MCF 10A (cell line): ENCODE measurements at regions not wholly inside any gene's neighbourhood (a gene's known extent, or its start where the extent isn't known, plus 50 kb on each side); places are given as distances from the start of the nearest gene placed in this dataset.
"Not testable (repeated sequence)": the region's sequence is repeated elsewhere in the genome, so short reads cannot be mapped to it uniquely, and the experiment has no call there.

ENCODE experiments used
- BruUV-seq: library from RNA; stranded (reverse); fragments of 400-500 nt; replicated peaks from 2 replicates; lab custom pipeline; 2021; lab: Mats Ljungman, UMichigan
- CTCF ChIA-PET: fragments of 300-600 bp; sonication (Branson Sonifier 250); formaldehyde crosslinking; extraction: SDS; loops from one replicate; lab custom pipeline; 2021; ENCODE audit warnings: antibody characterized with exemption, inconsistent platforms; lab: Yijun Ruan, JAX
- POLR2A ChIA-PET: fragments of 300-600, 350-650 bp; sonication (Branson Sonifier 250); formaldehyde crosslinking; extraction: SDS; loops from one replicate; lab custom pipeline; 2020; ENCODE audit warnings: antibody characterized with exemption, inconsistent platforms; lab: Yijun Ruan, JAX
- DNase-seq: peaks from one replicate; pipeline ENCODE4 v3.0.0-alpha.2; 2018; ENCODE audit not compliant: unreplicated experiment
- H3K27ac Mint-ChIP-seq: one replicate; pipeline ENCODE4 v1.8.0; 2022; ENCODE audit warnings: mild to moderate bottlenecking, low read depth, mixed read lengths; ENCODE audit not compliant: unreplicated experiment
- H3K27me3 Mint-ChIP-seq: one replicate; pipeline ENCODE4 v1.8.0; 2022; ENCODE audit warnings: mixed read lengths; ENCODE audit not compliant: insufficient read depth, unreplicated experiment
- H3K36me3 Mint-ChIP-seq: one replicate; pipeline ENCODE4 v1.8.0; 2022; ENCODE audit warnings: mild to moderate bottlenecking, moderate library complexity, mixed read lengths; ENCODE audit not compliant: insufficient read depth, unreplicated experiment
- H3K4me1 Mint-ChIP-seq: one replicate; pipeline ENCODE4 v1.8.0; 2022; ENCODE audit warnings: mixed read lengths; ENCODE audit not compliant: insufficient read depth, unreplicated experiment
- H3K4me3 Mint-ChIP-seq: one replicate; pipeline ENCODE4 v1.8.0; 2022; ENCODE audit warnings: mild to moderate bottlenecking, moderate library complexity, mixed read lengths; ENCODE audit not compliant: unreplicated experiment
- H3K9me3 Mint-ChIP-seq: one replicate; pipeline ENCODE4 v1.8.0; 2022; ENCODE audit warnings: mixed read lengths; ENCODE audit not compliant: unreplicated experiment
- intact Hi-C: fragments of 100-400 bp; cut with micrococcal nuclease; formaldehyde crosslinking; loops from 2 replicates; pipeline ENCODE4 v1.14.1; 2022
- TF ChIP-seq, protein P1 (sequence below): fragments of 200-600 bp; IDR thresholded peaks from one replicate; pipeline ENCODE4 v1.8.0; 2022; ENCODE audit warnings: antibody characterized with exemption, mild to moderate bottlenecking; ENCODE audit not compliant: unreplicated experiment

DNA sequence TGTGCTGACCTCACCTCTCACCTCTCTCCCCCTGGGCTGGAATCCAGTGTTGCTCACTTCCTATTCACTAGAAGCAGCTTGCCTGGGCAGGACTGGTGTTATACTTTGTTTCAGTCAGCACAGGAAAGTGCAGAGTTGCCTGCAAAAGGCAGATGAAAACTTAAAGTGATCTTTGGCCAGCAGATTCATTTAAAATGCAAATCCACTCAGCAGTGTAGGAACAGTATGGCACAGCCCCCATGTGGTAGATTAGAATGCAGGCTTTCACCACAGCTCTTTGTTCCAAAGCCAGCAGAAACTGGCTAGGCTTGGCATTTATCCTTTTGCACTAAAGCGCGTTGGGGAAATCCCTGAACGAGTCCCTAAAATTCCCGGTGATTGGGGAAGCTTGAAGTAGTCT is 301.2 kb downstream of the OR4C45 start:
- ChIA-PET CTCF (no interaction called here), POLR2A (interaction anchor here (0.7 to 1.8 kb wide), 2 partner anchors 111 to 160 kb away, joined by 3 to 5 read pairs; no protein-coding TSS in a partner anchor)
- Mint-ChIP-seq H3K27me3 (no peaks in the 10 kb centered on the region), H3K36me3 (peaks cover 5% of the 10 kb centered on the region), H3K27ac (peak overlapping the region; percentile 63), H3K4me3 (no peak overlapping the region), H3K4me1 (peaks cover 23% of the 10 kb centered on the region), H3K9me3 (no peaks in the 10 kb centered on the region)
- intact Hi-C loops, result no loop called here
- no TSS peak for BruUV-seq
- DNase-seq, result peak; percentile 23
- TF ChIP-seq, protein P1, sequence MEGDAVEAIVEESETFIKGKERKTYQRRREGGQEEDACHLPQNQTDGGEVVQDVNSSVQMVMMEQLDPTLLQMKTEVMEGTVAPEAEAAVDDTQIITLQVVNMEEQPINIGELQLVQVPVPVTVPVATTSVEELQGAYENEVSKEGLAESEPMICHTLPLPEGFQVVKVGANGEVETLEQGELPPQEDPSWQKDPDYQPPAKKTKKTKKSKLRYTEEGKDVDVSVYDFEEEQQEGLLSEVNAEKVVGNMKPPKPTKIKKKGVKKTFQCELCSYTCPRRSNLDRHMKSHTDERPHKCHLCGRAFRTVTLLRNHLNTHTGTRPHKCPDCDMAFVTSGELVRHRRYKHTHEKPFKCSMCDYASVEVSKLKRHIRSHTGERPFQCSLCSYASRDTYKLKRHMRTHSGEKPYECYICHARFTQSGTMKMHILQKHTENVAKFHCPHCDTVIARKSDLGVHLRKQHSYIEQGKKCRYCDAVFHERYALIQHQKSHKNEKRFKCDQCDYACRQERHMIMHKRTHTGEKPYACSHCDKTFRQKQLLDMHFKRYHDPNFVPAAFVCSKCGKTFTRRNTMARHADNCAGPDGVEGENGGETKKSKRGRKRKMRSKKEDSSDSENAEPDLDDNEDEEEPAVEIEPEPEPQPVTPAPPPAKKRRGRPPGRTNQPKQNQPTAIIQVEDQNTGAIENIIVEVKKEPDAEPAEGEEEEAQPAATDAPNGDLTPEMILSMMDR, result no peak

DNA sequence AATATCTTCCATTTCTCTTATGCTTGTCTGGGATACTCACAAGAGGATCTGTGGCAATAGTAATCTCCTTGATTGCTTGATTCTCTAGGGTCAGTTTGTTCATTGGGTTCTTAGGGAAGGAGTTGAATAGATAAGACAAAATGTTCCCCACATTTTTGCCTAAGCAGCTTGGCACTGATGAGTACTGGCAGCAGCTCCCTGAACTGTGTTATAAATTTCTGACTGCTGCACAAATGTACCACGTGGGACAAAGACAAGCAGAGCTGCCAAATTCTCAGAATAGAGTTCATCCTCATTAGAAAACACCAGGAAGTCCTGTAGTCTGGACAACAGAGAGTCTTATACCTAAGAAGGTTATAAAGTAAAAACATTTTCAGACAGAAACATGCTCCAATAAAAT is 304.8 kb downstream of the OR4C45 start:
- H3K36me3 Mint-ChIP-seq, DNase-seq, BruUV-seq, H3K27me3 Mint-ChIP-seq, intact Hi-C loops, H3K4me3 Mint-ChIP-seq, H3K9me3 Mint-ChIP-seq, H3K27ac Mint-ChIP-seq: not testable (repeated sequence)
- peaks cover 23% of the 10 kb centered on the region for H3K4me1 Mint-ChIP-seq
- POLR2A ChIA-PET, result interaction anchor here (0.8 kb wide), 1 partner anchor 109 kb away, joined by 3 read pairs; no protein-coding TSS in a partner anchor
- CTCF ChIA-PET, result interaction anchor here (0.7 kb wide), 1 partner anchor 217 kb away, joined by 4 read pairs; no protein-coding TSS in a partner anchor

DNA sequence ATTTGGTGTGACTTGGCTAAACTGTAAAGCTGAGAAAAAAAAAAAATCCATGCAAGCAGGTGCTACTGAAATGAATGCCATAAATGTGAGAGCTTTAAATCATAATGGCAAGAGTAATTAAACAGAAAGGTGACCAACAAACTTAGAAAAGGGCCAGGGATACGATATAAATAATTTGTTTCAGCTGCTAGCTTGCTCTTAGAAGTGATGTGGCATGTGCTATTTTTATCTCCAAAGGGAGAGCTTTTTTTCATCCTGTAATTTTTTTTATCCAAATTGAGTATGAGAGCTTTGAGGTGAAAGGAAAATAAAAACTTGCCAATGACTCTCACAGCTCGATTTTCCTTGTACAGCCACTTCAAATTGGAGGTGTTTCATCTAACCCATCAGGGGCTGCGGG is 315.3 kb downstream of the OR4C45 start:
- H3K9me3 Mint-ChIP-seq, H3K27me3 Mint-ChIP-seq, CTCF ChIA-PET, POLR2A ChIA-PET, H3K27ac Mint-ChIP-seq, H3K4me3 Mint-ChIP-seq, DNase-seq, BruUV-seq, H3K36me3 Mint-ChIP-seq, intact Hi-C loops, H3K4me1 Mint-ChIP-seq: not testable (repeated sequence)

DNA sequence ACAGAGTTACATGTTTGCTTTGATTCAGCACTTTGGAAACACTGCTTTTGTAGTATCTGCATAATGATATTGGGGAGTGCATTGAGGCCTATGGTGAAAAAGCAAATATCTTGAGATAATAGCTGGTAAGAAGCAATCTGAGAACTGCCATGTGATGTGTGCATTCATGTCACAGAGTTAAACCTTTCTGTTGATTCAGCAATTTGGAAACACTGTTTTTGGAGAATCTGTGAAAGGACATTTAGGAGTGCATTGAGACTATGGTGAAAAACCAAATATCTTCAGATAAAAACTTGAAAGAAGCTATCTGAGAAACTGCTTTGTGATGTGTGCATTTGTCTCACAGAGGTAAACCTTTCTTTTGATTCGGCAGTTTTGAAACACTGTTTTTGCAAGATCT is 346.8 kb downstream of the OR4C45 start:
- Mint-ChIP-seq H3K4me3 (no peak overlapping the region), H3K27ac (no peak overlapping the region), H3K4me1 (no peaks in the 10 kb centered on the region), H3K36me3 (no peaks in the 10 kb centered on the region), H3K27me3 (no peaks in the 10 kb centered on the region), H3K9me3 (no peaks in the 10 kb centered on the region)
- TF ChIP-seq, protein P1, result no peak
- POLR2A ChIA-PET, result no interaction called here
- BruUV-seq, result no TSS peak
- no peak for DNase-seq
- intact Hi-C loops, result no loop called here
- CTCF ChIA-PET, result interaction anchor here (0.9 kb wide), 1 partner anchor 22 kb away, joined by 3 read pairs; no protein-coding TSS in a partner anchor

DNA sequence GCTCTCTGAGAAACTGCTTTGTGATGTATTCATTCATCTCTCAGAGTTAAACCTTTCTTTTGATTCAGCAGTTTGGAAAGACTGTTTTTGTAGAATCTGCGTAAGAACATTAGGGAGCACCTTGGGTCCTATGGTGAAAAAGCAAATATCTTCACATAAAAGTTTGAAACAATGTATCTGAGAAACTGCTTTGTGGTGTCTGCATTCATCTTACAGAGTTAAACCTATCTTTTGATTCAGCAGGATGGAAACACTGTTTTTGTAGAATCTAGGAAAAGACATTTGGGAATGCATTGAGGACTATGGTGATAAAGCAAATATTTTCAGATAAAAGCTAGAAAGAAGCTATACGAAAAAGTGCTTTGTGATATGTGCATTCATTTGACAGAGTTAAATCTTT is 361.3 kb downstream of the OR4C45 start:
- no peak overlapping the region for H3K4me3 Mint-ChIP-seq
- DNase-seq, result no peak
- intact Hi-C loops, result no loop called here
- ChIA-PET POLR2A (no interaction called here), CTCF (no interaction called here)
- H3K27ac Mint-ChIP-seq, result no peak overlapping the region
- no TSS peak for BruUV-seq
- H3K36me3 Mint-ChIP-seq, result no peaks in the 10 kb centered on the region
- H3K9me3 Mint-ChIP-seq, result peaks cover 18% of the 10 kb centered on the region
- no peaks in the 10 kb centered on the region for H3K4me1 Mint-ChIP-seq
- TF ChIP-seq, protein P1, result no peak
- H3K27me3 Mint-ChIP-seq, result no peaks in the 10 kb centered on the region
